Hematopoietic multipotent progenitor cell treated with erythropoietin and hydrocortisone succinate and interleukin-3 and kit ligand, for 8 days (in vitro differentiated cells): ENCODE measurements at regions not wholly inside any gene's neighbourhood (a gene's known extent, or its start where the extent isn't known, plus 50 kb on each side); places are given as distances from the start of the nearest gene placed in this dataset.
"Not testable (repeated sequence)": the region's sequence is repeated elsewhere in the genome, so short reads cannot be mapped to it uniquely, and the experiment has no call there.

Source experiments
- DNase-seq: peaks from one replicate; pipeline ENCODE4 v3.0.0-alpha.2; 2015

GRCh38 chr2:176781570-176782217 lies 430.9 kb upstream of the HNRNPA3 start:
- DNase-seq = no peak

DNA sequence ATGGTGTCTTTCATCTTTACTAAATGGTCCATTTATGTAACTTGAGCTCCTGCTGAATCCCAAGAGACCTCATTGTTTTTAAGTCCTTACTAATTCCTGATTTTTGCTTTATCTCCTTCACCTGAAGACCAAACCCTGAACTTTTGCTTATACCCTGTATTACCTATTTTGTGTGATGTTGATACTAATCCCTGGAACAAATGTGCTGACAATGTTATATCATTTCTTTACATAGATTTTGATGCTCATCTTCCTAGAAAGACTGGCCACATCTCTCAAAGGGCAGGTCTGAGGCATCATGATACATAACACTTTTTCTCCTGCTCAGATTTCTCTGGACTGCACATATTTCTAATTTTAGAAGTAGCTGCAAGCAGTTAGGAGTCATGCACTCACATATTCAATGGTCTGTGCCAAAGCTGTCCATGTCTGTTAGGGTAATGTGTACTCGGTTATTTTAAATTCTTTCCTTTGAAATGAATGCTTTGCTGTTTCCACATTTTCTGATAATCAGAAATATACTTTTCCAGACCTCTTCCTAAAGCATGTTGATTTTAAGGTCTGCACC lies 427.9 kb upstream of the HNRNPA3 start:
- no peak for DNase-seq

DNA sequence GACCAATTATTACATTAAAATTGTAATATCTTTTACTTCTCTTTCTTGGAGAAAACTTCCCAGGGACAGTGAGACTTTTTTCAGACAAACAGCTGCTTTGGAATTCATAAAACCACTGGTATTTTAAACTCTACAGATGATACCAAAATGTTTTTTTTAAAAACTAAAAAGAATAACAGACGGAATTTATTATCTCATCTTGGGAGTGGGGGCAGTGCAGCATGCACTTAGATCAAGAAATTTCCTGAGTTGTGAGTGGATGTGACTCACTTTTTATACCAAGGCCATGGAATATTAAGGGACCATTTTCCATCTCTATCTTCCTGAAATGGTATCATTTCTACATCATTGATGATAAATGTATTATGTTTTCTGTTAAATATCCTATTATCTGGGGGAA lies 422.8 kb upstream of the HNRNPA3 start:
- DNase-seq = no peak

DNA sequence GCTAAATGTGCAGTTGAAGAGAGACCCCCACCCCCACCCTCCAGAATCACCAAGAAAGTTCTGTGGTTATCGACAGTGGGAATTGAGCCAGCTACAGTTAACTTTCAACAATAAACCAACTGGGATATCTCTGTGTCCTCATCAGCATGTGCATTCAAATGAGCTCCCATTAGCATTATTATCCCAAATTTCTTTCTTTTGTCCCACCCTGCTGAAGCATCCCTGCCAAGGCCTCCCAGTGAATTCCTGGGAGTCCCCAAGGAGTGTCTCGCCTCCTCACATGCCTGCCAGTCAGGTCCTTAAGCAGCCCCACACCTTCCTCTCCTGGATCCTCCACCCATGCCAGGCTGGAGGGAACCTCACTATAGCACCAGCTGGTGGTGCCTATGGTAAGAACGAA lies 422.1 kb upstream of the HNRNPA3 start:
- no peak for DNase-seq

GRCh38 chr2:176793792-176794191 lies 418.8 kb upstream of the HNRNPA3 start:
- no peak for DNase-seq

DNA sequence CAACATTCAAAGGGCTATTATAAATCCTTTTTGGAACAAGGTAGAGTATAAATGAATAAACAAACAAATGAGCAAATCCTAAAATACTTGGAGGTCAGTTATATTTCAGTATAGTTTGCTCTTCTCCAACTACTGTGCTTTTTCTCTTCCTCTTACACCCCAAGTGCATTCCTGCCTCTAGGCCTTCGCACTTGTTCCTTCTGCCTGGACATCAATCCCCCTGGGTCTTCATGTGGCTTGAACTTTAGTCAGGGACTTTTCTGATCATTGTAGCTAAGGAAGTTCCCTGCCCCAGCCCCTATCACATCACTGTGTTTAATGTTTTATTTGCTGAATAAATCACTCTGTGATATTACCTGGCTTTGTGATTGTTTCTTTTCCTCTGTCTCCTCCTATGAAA lies 418.2 kb upstream of the HNRNPA3 start:
- DNase-seq = no peak

- no peak for DNase-seq
Measured at GRCh38 chr2:176795823-176796222, 416.8 kb upstream of the HNRNPA3 start.

GRCh38 chr2:176796677-176797076 lies 415.9 kb upstream of the HNRNPA3 start:
- DNase-seq = not testable (repeated sequence)

DNA sequence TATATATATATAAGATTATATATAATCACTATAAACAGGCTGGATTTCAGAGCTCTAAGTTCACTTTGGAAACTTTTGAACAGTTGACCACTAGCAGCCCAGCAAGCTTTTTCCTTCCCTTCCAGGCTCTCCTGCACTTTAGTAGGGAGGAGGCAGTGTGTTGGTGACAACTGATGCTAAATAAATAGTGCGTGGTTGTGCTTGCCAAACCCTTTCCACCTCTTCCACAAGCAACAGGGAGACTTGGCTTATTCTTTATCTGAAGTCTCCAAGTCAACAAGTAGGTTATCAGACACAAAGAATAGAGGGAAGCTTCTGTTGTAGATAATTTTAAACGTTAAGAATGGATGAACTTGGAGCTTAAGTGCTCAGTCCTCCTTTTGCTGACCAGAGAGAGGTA lies 408.2 kb upstream of the HNRNPA3 start:
- no peak for DNase-seq

- DNase-seq = no peak
Measured at GRCh38 chr2:176805345-176805744, 407.2 kb upstream of the HNRNPA3 start.

DNA sequence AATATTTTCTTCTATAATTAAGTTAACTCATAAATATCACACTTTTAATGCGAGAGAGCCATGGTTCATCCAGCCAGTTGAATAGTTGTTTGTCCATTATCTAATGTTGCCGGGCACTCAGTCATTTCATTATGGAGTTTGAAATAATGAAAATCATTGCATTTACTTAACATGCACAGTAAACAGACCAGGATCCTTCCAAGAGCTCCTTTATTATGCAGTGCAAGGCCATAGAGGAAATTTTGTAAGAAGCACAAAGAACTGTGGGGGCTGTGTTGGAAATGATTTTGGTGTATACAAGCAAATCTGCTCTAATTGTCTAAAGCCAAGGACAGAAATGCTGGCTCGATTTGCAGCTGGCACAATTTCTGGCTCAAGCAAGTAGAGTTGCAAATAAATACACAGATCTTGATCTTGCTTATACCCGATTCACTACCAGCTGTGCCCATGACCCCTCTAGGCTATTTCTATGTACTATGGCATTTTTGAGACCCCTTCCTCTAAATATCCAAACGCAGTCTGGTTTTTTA lies 400.3 kb upstream of the HNRNPA3 start:
- no peak for DNase-seq

DNA sequence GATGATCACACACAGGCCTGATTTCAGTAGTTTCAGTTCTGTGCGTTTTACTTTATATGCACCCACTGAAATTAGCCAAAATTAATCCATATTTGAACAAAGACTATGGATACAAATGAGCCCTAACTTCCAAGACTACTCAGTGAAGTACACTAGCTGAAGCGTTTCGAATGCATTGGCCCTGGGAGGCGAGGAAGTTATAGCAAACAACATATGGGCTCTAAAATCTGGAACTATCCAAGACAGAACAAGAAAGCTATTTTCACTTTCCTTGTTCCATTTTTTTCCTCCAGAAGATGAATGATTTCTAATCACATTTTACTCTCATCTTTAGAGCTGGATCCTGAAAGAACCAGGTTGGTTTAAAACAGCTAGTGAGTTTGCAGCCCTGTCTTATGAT lies 399.4 kb upstream of the HNRNPA3 start:
- DNase-seq = no peak

- DNase-seq = no peak
Measured at GRCh38 chr2:176813621-176814049, 399.0 kb upstream of the HNRNPA3 start.

DNA sequence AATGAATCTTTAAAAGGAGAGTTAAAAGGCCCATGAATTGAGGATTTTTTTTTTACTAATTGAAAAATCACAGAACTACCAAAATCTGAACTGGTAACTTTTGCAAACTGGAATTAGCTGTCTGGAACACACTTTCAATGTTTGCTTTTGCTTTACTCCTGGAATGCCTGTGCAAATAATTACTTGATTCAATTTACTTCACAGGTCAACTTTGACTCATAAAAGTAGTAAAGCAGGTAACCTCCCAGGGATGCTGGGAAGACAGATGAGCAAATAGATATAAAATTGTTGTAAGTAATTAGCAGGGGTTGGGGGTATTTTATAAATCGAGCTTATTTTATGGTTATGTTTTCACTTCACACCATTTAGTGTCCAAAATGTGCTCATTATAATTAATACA lies 398.3 kb upstream of the HNRNPA3 start:
- DNase-seq = no peak

GRCh38 chr2:176814740-176815367 lies 397.7 kb upstream of the HNRNPA3 start:
- DNase-seq = peak; percentile 20

GRCh38 chr2:176817061-176817565 lies 395.5 kb upstream of the HNRNPA3 start:
- DNase-seq = no peak

GRCh38 chr2:176818076-176818475 lies 394.5 kb upstream of the HNRNPA3 start:
- no peak for DNase-seq

DNA sequence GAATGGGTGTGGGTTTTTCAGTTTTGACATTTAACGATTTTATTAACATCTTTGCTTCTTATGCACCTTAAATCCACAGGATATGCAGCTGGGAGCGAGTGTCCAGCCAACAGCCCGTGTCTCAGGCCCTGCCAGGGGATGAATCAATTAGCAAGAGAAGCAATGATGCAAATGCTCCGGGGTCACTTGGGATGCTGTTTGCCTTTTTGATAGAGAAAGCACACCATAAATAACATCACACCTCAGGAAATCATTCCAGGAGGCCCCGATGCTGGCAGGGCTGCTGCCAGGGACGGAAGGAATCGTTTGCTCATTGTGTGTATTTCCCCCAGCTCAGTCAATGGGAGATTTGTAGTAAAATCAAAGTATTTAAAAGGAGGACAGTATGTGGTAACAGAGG lies 394.0 kb upstream of the HNRNPA3 start:
- no peak for DNase-seq

GRCh38 chr2:176819306-176819705 lies 393.3 kb upstream of the HNRNPA3 start:
- no peak for DNase-seq

- DNase-seq = no peak
Measured at GRCh38 chr2:176820371-176820932, 392.1 kb upstream of the HNRNPA3 start.

DNA sequence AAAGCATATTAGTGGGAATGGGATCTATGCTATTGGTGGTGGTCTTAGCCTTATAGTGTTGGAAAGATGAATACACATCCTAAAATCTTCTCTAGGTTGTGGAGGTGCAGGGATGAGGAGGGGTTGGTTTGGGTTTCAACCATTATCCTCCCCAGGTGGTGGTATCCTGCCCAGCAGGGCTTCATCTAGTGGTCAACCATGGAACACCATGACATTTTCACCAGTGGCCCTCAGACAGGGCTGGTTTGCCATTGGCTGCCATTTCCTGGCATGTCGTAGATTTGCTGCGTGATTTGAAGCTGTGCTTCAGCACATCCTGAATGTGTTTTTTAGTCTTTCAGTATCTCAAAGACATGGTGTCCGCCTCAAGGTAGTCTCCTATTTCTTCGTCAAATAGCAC lies 391.2 kb upstream of the HNRNPA3 start:
- DNase-seq = no peak

DNA sequence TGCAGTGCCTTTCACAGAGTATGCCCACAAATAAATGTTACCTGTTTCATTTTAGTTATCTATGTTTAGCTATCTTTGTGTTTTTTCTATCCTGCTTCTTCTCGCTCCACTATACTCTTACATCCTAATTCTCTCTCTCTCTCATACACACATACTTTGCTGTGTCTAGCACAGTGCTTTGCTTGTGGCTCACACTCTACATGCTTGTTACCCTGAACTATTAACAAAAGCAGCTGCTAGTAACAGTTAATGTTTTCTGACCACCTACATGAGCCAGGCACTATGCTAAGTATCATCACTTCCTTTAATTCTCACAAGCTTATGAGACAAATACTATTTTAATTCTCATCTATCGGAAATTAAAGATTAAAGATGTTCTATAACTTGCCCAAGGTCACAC lies 390.5 kb upstream of the HNRNPA3 start:
- DNase-seq = no peak

DNA sequence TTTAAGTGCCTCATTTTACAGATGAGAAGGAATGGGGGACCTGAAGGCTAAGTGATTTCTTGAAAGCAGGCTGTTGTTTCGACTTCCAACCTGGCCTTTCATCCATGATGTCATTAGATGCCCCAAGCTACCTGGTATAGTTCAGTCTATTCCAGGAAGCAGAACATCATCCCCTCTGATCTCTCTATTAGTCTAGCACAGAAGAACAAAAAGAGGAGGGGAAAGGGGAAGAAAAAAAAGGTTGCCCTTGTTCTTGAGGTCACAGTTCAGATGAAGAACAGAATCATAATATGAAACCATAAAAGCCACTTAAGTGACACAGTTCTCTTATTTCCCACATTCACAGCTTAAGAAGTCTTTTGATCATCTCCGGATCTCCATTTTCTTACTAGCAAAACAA lies 386.2 kb upstream of the HNRNPA3 start:
- DNase-seq = no peak
